Adrenal gland (tissue), 9 donors: ENCODE measurements at regions not wholly inside any gene's neighbourhood (a gene's known extent, or its start where the extent isn't known, plus 50 kb on each side); places are given as distances from the start of the nearest gene placed in this dataset.

ENCODE experiments used
- DNase-seq, 7 donors: peaks; one replicate each; pipeline ENCODE4 v3.0.0-alpha.2; 2019 to 2020
- H3K27ac ChIP-seq, 5 donors: fragments of 200-600 bp; sonication (generic) in 4 of 5; 1 replicate in 3 of 5; 2 replicates in 2 of 5; pipeline versions ENCODE4 v1.5.1 to v1.8.0; 2016 to 2020; ENCODE audit warnings: mild to moderate bottlenecking in 1 of 5
- H3K27me3 ChIP-seq: fragments of 200-600 bp; 2 replicates; pipeline ENCODE4 v1.8.0; 2021
- H3K36me3 ChIP-seq, 2 donors: fragments of 200-600 bp; replicated peaks in 1 of 2; 1 replicate in 1 of 2; 2 replicates in 1 of 2; pipeline versions ENCODE4 v1.5.1 to v1.8.0; 2018 to 2022
- H3K4me1 ChIP-seq, 2 donors: fragments of 200-600 bp; replicated peaks in 1 of 2; 1 replicate in 1 of 2; 2 replicates in 1 of 2; pipeline versions ENCODE4 v1.5.1 to v1.8.0; 2018 to 2021
- H3K4me3 ChIP-seq, 4 donors: fragments of 200-600 bp; sonication (generic) in 3 of 4; one replicate each; pipeline ENCODE4 v1.5.1; 2016 to 2018
- H3K9me3 ChIP-seq, 3 donors: fragments of 200-600 bp; sonication (generic) in 1 of 3; replicated peaks in 1 of 3; 1 replicate in 2 of 3; 2 replicates in 1 of 3; pipeline versions ENCODE4 v1.5.1 to v1.8.0; 2016 to 2021
- POLR2A ChIP-seq, 2 donors: fragments of 450-650 bp; IDR thresholded peaks; one replicate each; pipeline ENCODE4 v1.6.1; 2017; ENCODE audit warnings: antibody characterized with exemption in 2 of 2, mild to moderate bottlenecking in 2 of 2, moderate library complexity in 1 of 2
- WGBS, 4 donors: extraction: QIAGEN DNeasy Blood & Tissue Kit in 2 of 4; methylation state at CpG; one replicate each; pipeline versions ENCODE4 v1.1.5 to v1.1.7; 2013 to 2017; 5-methylcytosine and 5-hydroxymethylcytosine counted together
- intact Hi-C, 2 donors: fragments of 100-400 bp; cut with DNase I; formaldehyde crosslinking; loops; one replicate each; pipeline versions ENCODE4 v1.14.1 to v1.15.0; 2022 to 2023
- TF ChIP-seq, protein P1 (sequence below), 6 experiments: fragments of 450-650 bp in 4 of 6; fragments of 200-600 bp in 2 of 6; sonication (generic) in 1 of 6; IDR thresholded peaks; 1 replicate in 5 of 6; 2 replicates in 1 of 6; pipeline versions ENCODE4 v1.5.1 to v1.8.0; 2016 to 2021; ENCODE audit warnings: antibody characterized with exemption in 6 of 6, mild to moderate bottlenecking in 2 of 6, moderate library complexity in 1 of 6
- donor health status: healthy with polysubstance abuse.
- donor health status: Bipolar disorder and iron deficiency.
- donor health status: DM: yes; HTN: yes; CAD: no.
- donor health status: DM: no; HTN: no; CAD: no.
- donor health status: DM: no; HTN: no; CAD: no.

DNA sequence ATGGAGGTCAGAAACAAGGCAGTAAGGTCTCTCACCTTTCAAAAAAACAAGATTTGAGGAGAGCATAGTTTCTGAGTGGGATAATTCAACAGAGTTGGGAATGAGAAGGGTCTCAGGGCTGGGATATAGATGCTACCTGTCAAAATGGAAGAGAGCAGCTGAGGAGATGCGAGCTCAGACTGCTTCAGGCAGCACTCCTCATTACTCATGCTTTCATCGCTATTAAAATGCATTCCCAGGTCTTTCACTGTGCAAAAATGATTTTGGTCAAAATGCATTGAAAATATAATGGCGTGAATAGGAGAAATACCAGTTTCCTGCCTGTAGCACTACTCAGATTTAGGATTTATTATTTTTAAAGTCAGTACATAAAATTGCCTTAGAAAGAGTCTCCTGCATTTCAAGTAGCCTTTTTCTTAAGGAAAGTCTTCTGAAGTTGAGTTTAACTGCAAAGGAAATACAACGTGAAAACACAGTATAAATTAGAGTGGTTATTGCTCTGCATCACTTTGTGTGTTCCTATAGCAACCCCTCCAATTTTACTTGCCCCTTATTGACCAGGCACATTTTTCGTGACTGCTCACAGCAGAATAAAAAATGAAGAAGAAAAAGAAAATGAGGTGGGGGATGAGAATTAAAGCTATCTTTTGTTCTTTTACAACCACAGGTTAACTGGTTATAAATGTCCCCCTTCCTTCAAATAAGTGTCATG lies 724.8 kb upstream of the SEMA6A start:
- Histone ChIP-seq H3K36me3 (no peaks in the 10 kb centered on the region), H3K9me3 (no peaks in the 10 kb centered on the region), H3K4me1 (no peaks in the 10 kb centered on the region), H3K27me3 (no peaks in the 10 kb centered on the region), H3K4me3 (no peak overlapping the region), H3K27ac (no peak overlapping the region)
- TF ChIP-seq POLR2A (IDR thresholded peaks at IDR 0.05): no peak
- TF ChIP-seq, protein P1, sequence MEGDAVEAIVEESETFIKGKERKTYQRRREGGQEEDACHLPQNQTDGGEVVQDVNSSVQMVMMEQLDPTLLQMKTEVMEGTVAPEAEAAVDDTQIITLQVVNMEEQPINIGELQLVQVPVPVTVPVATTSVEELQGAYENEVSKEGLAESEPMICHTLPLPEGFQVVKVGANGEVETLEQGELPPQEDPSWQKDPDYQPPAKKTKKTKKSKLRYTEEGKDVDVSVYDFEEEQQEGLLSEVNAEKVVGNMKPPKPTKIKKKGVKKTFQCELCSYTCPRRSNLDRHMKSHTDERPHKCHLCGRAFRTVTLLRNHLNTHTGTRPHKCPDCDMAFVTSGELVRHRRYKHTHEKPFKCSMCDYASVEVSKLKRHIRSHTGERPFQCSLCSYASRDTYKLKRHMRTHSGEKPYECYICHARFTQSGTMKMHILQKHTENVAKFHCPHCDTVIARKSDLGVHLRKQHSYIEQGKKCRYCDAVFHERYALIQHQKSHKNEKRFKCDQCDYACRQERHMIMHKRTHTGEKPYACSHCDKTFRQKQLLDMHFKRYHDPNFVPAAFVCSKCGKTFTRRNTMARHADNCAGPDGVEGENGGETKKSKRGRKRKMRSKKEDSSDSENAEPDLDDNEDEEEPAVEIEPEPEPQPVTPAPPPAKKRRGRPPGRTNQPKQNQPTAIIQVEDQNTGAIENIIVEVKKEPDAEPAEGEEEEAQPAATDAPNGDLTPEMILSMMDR (IDR thresholded peaks at IDR 0.05): no peak
- no peak for DNase-seq
- WGBS, 4 donors: 76 to 84% (median 79%) methylated on average over 5 of the region's 5 CpGs
- intact Hi-C loops: no loop called here

GRCh38 chr5:117296872-117297271 lies 722.2 kb upstream of the SEMA6A start:
- Histone ChIP-seq H3K36me3 (no peaks in the 10 kb centered on the region), H3K9me3 (no peaks in the 10 kb centered on the region), H3K27me3 (no peaks in the 10 kb centered on the region), H3K4me3 (no peak overlapping the region), H3K27ac (no peak overlapping the region), H3K4me1 (no peaks in the 10 kb centered on the region)
- intact Hi-C loops: no loop called here
- DNase-seq: no peak
- no peak for TF ChIP-seq POLR2A (IDR thresholded peaks at IDR 0.05)
- TF ChIP-seq, protein P1 (IDR thresholded peaks at IDR 0.05): no peak
- 63 to 76% (median 72%) methylated on average over 2 of the region's 2 CpGs for WGBS, 4 donors

GRCh38 chr5:117295941-117296340 lies 721.3 kb upstream of the SEMA6A start:
- Histone ChIP-seq H3K4me3 (no peak overlapping the region), H3K27me3 (no peaks in the 10 kb centered on the region), H3K27ac (no peak overlapping the region), H3K9me3 (no peaks in the 10 kb centered on the region), H3K36me3 (no peaks in the 10 kb centered on the region), H3K4me1 (no peaks in the 10 kb centered on the region)
- DNase-seq: no peak
- intact Hi-C loops: no loop called here
- WGBS, 4 donors: 73 to 87% (median 84%) methylated on average over 1 of the region's 1 CpG
- TF ChIP-seq POLR2A (IDR thresholded peaks at IDR 0.05): no peak
- TF ChIP-seq, protein P1 (IDR thresholded peaks at IDR 0.05): no peak

- no peaks in the 10 kb centered on the region for H3K9me3 ChIP-seq
- intact Hi-C loops: no loop called here
- no peak overlapping the region for H3K27ac ChIP-seq
- H3K4me1 ChIP-seq: no peaks in the 10 kb centered on the region
- H3K36me3 ChIP-seq: no peaks in the 10 kb centered on the region
- H3K4me3 ChIP-seq: no peak overlapping the region
- no peak for TF ChIP-seq POLR2A (IDR thresholded peaks at IDR 0.05)
- TF ChIP-seq, protein P1 (IDR thresholded peaks at IDR 0.05): no peak
- DNase-seq: no peak
- WGBS, 4 donors: 68 to 83% (median 81%) methylated on average over 1 of the region's 1 CpG
- no peaks in the 10 kb centered on the region for H3K27me3 ChIP-seq
Observed at GRCh38 chr5:117286813-117287212, 712.2 kb upstream of the SEMA6A start.
